ENCODE measurements at regions not wholly inside any gene's neighbourhood (a gene's known extent, or its start where the extent isn't known, plus 50 kb on each side); places are given as distances from the start of the nearest gene placed in this dataset.

DNA sequence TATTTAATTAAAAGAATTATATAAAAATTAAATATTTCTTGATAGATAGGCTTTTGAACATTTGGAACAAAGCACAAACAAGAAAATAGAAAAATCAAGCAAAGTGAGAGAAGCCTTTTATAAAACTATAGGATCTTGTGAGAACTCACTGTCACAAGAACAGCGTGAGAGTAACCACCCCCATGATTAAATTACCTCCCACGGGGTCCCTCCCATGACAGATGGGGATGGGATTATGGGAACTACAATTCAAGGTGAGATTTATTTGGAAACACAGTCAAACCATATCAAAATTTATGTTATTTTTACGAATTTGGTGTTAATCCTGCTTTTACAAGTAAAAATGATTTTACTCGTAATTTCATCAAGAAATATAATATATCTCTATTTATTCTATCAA, 1136.1 kb upstream of the POT1 start:
- no peak for TF ChIP-seq POLR2AphosphoS5 (IDR thresholded peaks at IDR 0.05; ENCODE audit: low read depth, low read length)
- no peak for TF ChIP-seq POLR2A (IDR thresholded peaks at IDR 0.05; ENCODE audit: low read depth, low read length)
- TF ChIP-seq TAF1 (IDR thresholded peaks at IDR 0.05; ENCODE audit: borderline replicate concordance, low read depth, low read length): no peak
